Activated T-cell treated with anti-CD3 and anti-CD28 coated beads, Interleukin-2, amount 50 U/mL, for 24 hours (primary cell): ENCODE measurements at regions not wholly inside any gene's neighbourhood (a gene's known extent, or its start where the extent isn't known, plus 50 kb on each side); places are given as distances from the start of the nearest gene placed in this dataset.

Experiments
- DNase-seq: peaks from one replicate; pipeline ENCODE4 v3.0.0-alpha.2; 2020
- H3K27ac Mint-ChIP-seq: 2 replicates; pipeline ENCODE4 v1.8.0; 2020; ENCODE audit warnings: mild to moderate bottlenecking, mixed read lengths
- H3K27me3 Mint-ChIP-seq: 2 replicates; pipeline ENCODE4 v1.8.0; 2020; ENCODE audit warnings: mixed read lengths
- H3K36me3 Mint-ChIP-seq: 2 replicates; pipeline ENCODE4 v1.8.0; 2020; ENCODE audit warnings: low read depth, mixed read lengths
- H3K4me1 Mint-ChIP-seq: 2 replicates; pipeline ENCODE4 v1.8.0; 2020; ENCODE audit warnings: low read depth, mixed read lengths
- H3K4me3 Mint-ChIP-seq: 2 replicates; pipeline ENCODE4 v1.8.0; 2020; ENCODE audit warnings: mild to moderate bottlenecking, moderate library complexity, mixed read lengths
- H3K9me3 Mint-ChIP-seq: 2 replicates; pipeline ENCODE4 v1.8.0; 2020; ENCODE audit warnings: mixed read lengths

- H3K27ac Mint-ChIP-seq, result no peak overlapping the region
- H3K9me3 Mint-ChIP-seq, result peaks cover 15% of the 10 kb centered on the region
- H3K4me1 Mint-ChIP-seq, result no peaks in the 10 kb centered on the region
- no peaks in the 10 kb centered on the region for H3K27me3 Mint-ChIP-seq
- no peaks in the 10 kb centered on the region for H3K36me3 Mint-ChIP-seq
- no peak overlapping the region for H3K4me3 Mint-ChIP-seq
- DNase-seq, result no peak
These were observed 406.3 kb downstream of the IRX1 start for GRCh38 chr5:4001758-4002533.

DNA sequence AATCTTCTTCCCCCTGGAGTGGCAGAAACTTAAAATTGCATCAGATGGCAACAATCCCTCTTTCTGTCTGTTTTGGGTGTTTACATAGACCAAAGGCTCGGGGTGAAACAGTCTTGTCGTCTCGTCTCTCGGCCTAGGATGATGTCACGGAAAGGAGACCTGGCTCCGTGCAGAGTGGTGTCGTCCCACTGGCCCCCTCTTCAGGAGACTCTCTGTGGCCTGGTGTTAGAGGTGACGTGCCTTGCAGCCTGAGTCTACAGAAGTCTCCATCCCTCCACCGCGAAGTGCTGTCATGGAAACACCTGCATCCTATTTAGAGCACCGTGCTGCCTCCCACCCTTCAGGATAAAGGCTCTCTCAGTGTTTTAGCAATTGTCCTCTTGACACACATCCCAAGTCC, 409.7 kb downstream of the IRX1 start:
- Mint-ChIP-seq H3K9me3 (peaks cover 15% of the 10 kb centered on the region), H3K4me3 (no peak overlapping the region), H3K4me1 (no peaks in the 10 kb centered on the region), H3K27ac (no peak overlapping the region), H3K36me3 (no peaks in the 10 kb centered on the region), H3K27me3 (no peaks in the 10 kb centered on the region)
- no peak for DNase-seq

DNA sequence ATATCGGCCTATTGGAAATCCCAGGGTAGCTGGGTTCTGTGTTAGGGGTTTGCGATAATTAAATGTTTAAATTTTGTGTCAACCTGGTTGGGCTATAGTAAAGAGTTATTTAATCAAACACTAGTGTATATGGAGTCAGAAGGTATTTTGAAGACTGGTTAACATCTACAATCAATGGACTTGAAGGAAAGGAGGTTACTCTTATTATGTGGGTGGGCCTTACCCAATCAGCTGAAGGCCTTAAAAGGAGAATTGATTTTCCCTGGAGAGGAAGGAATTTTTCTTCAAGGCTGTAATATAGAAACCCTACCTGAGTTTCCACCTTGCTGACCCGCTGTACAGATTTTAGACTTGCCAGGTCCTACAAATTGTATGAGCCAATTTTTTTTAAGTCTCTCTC, 411.4 kb downstream of the IRX1 start:
- H3K36me3 Mint-ChIP-seq, result no peaks in the 10 kb centered on the region
- peaks cover 12% of the 10 kb centered on the region for H3K9me3 Mint-ChIP-seq
- H3K27ac Mint-ChIP-seq, result no peak overlapping the region
- no peaks in the 10 kb centered on the region for H3K4me1 Mint-ChIP-seq
- DNase-seq, result no peak
- no peaks in the 10 kb centered on the region for H3K27me3 Mint-ChIP-seq
- no peak overlapping the region for H3K4me3 Mint-ChIP-seq

DNA sequence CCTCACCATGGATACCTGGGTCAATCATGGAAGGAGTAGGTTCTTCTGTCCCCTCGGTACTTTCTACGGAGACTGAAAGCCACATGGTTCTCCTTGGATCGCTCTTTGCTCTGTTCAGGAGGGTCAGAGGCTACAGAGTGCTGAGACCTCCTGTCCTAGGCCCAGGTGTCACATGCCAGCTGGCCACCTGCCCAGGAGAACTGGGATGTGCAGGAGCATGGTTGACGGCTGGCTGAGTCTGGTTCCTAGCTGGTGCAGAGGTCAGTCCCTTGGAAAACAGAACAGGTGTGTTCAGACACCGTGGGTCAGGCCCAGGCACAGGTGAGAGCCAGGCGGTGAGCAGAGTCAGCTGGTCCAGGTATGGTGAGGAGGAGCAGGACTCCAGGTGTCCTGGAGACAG, 416.3 kb downstream of the IRX1 start:
- no peak for DNase-seq
- Mint-ChIP-seq H3K4me1 (no peaks in the 10 kb centered on the region), H3K9me3 (peaks cover 3% of the 10 kb centered on the region), H3K36me3 (no peaks in the 10 kb centered on the region), H3K27me3 (no peaks in the 10 kb centered on the region), H3K4me3 (no peak overlapping the region), H3K27ac (no peak overlapping the region)

- H3K4me3 Mint-ChIP-seq, result no peak overlapping the region
- DNase-seq, result no peak
- H3K9me3 Mint-ChIP-seq, result peaks cover 3% of the 10 kb centered on the region
- H3K36me3 Mint-ChIP-seq, result no peaks in the 10 kb centered on the region
- no peaks in the 10 kb centered on the region for H3K4me1 Mint-ChIP-seq
- no peaks in the 10 kb centered on the region for H3K27me3 Mint-ChIP-seq
- H3K27ac Mint-ChIP-seq, result no peak overlapping the region
These were observed 417.7 kb downstream of the IRX1 start for GRCh38 chr5:4013106-4013898.

- H3K4me3 Mint-ChIP-seq, result no peak overlapping the region
- no peaks in the 10 kb centered on the region for H3K4me1 Mint-ChIP-seq
These were observed 420.1 kb downstream of the IRX1 start for GRCh38 chr5:4015709-4016108.

GRCh38 chr5:4017076-4017803, 421.6 kb downstream of the IRX1 start:
- Mint-ChIP-seq H3K4me3 (no peak overlapping the region), H3K4me1 (no peaks in the 10 kb centered on the region), H3K9me3 (peaks cover 7% of the 10 kb centered on the region), H3K27ac (no peak overlapping the region), H3K36me3 (no peaks in the 10 kb centered on the region), H3K27me3 (no peaks in the 10 kb centered on the region)
- no peak for DNase-seq

More at GRCh38 chr5:4015709-4016108, 420.1 kb downstream of the IRX1 start:
- Mint-ChIP-seq H3K36me3 (no peaks in the 10 kb centered on the region), H3K9me3 (peaks cover 3% of the 10 kb centered on the region), H3K27me3 (no peaks in the 10 kb centered on the region), H3K27ac (no peak overlapping the region)
- DNase-seq, result no peak

DNA sequence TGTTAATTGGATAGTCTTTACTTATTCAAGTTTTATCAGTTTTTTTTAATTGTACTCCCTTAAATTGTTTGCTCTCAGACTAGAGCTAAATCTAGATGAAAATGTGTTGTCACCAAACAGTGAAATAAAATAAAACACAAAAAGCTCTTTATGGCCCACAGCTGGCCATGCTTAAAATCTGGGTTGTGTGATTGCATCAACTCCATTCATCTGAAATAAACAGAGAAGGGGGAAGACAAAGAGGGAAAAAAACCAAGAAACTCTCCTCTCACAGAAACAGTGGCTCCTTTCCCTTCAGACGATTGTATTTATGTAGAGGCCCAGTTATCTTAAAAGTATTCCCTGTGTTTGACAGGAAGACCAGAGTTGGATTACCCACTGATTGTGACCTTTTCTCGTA, 422.4 kb downstream of the IRX1 start:
- H3K27ac Mint-ChIP-seq, result no peak overlapping the region
- H3K4me1 Mint-ChIP-seq, result no peaks in the 10 kb centered on the region
- H3K9me3 Mint-ChIP-seq, result peaks cover 7% of the 10 kb centered on the region
- DNase-seq, result no peak
- H3K36me3 Mint-ChIP-seq, result no peaks in the 10 kb centered on the region
- no peaks in the 10 kb centered on the region for H3K27me3 Mint-ChIP-seq
- no peak overlapping the region for H3K4me3 Mint-ChIP-seq

GRCh38 chr5:4019009-4019769, 423.6 kb downstream of the IRX1 start:
- Mint-ChIP-seq H3K36me3 (no peaks in the 10 kb centered on the region), H3K27me3 (no peaks in the 10 kb centered on the region), H3K4me1 (no peaks in the 10 kb centered on the region), H3K9me3 (peaks cover 7% of the 10 kb centered on the region), H3K27ac (no peak overlapping the region), H3K4me3 (no peak overlapping the region)
- DNase-seq, result no peak

- H3K36me3 Mint-ChIP-seq, result no peaks in the 10 kb centered on the region
- H3K9me3 Mint-ChIP-seq, result peaks cover 7% of the 10 kb centered on the region
- DNase-seq, result no peak
- no peak overlapping the region for H3K4me3 Mint-ChIP-seq
- no peak overlapping the region for H3K27ac Mint-ChIP-seq
- H3K27me3 Mint-ChIP-seq, result no peaks in the 10 kb centered on the region
- H3K4me1 Mint-ChIP-seq, result no peaks in the 10 kb centered on the region
These were observed 424.2 kb downstream of the IRX1 start for GRCh38 chr5:4019841-4020240.

DNA sequence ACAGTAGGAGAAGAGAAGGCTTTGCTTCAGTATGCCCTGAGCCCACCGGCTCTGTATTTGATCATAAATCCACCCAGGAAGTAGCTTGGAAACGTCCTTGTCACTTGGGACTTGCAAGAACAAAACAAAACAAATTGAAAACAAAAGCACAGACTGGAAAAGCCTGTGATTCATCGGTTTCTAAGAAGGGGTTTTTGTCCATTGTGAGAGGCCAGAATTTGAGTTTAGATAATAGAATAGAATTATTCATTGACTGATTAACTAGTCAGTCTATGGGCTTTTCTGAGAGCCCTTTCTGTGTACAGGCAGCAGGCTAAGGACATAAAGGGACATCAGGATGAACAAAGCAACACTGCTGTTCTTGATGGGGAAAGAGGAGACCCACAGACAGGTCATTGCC, 424.8 kb downstream of the IRX1 start:
- Mint-ChIP-seq H3K27me3 (no peaks in the 10 kb centered on the region), H3K36me3 (no peaks in the 10 kb centered on the region)

DNA sequence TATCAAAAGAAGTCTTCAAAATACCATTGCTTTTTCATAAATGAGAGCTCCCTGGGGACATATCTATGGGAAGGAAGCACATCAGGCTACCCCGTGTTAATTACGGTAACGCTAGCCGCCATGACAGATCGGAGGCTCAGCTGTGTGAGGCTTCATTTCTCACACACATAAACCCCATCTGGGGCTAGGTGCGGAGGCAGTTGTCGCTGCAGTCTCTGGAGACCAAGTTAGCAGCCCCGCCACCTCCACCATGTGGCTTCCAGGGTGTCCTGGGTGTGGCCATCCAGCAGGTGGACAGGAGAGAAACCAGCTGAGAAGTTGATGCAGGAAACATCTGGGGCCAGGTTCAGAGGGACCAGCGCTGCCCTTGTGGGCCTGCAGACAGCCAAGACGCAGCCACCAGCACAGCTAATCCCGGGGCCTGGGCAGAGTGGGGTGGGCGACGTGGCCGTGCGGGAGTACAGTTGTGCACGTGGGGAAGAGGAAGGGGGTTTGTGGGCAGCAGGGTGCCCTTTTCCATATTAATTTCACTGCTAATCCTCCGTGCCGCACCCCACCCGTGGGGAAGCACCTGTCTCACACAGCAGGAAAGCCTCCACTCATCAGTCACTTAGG, 426.5 kb downstream of the IRX1 start:
- Mint-ChIP-seq H3K27me3 (no peaks in the 10 kb centered on the region), H3K36me3 (no peaks in the 10 kb centered on the region), H3K9me3 (peaks cover 4% of the 10 kb centered on the region), H3K4me3 (no peak overlapping the region), H3K27ac (no peak overlapping the region), H3K4me1 (no peaks in the 10 kb centered on the region)
- no peak for DNase-seq

More for the DNA sequence above, 424.8 kb downstream of the IRX1 start:
- Mint-ChIP-seq H3K27ac (no peak overlapping the region), H3K4me3 (no peak overlapping the region), H3K9me3 (peaks cover 7% of the 10 kb centered on the region), H3K4me1 (no peaks in the 10 kb centered on the region)
- no peak for DNase-seq

DNA sequence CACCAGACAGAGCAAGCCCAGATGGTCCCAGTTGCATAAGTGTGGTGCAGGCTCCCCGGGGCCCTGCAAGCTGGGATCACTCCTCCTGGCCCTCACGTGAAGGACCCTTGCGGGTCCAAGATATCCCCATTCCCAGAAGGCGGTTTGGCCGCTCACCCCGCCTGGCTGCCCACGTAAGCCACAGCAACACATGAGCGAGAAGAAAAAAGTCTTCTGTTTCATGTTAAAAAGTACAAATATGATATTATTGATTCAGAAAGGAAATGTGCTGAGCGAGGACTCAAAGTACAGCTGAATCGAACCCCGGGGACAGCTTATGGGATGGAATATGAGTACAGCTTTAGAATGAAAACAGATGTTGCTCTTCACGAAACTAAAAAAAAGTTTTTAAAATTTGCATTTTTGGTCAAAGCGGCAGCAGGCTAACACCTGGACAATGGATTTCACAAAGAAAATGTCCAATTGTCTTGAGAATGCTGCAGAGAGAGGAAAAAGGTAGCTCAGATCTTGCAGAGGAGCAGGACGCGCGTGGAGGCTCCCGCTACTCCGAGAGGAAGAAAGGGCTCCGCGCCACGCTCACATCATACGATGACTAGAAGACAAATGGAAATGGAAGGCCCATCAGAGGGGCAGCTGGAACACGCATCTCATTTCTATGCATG, 427.6 kb downstream of the IRX1 start:
- DNase-seq, result no peak
- no peaks in the 10 kb centered on the region for H3K36me3 Mint-ChIP-seq
- peaks cover 4% of the 10 kb centered on the region for H3K9me3 Mint-ChIP-seq
- H3K4me1 Mint-ChIP-seq, result no peaks in the 10 kb centered on the region
- H3K4me3 Mint-ChIP-seq, result no peak overlapping the region
- no peak overlapping the region for H3K27ac Mint-ChIP-seq
- no peaks in the 10 kb centered on the region for H3K27me3 Mint-ChIP-seq
